ENCODE measurements at regions not wholly inside any gene's neighbourhood (a gene's known extent, or its start where the extent isn't known, plus 50 kb on each side); places are given as distances from the start of the nearest gene placed in this dataset.

DNA sequence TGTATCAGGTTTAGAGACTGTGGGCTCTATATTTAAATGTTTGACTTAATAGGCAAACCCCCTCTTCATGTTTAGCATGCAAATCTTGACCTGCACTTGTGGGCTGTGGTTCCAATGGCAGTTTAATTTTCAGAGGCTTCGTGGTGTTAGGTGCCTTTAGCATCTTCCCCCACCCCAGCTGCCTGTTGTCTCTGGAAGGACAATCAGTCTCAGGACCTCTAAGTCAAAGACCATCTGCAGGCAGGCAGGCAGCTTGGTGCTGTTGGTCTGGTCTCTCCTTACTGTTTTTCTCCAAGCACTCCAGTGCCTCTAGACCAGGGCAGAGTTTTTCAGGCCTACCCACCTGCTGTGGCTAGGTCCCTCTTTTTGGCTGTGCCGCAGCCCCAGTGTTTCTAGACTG, 990.4 kb downstream of the CDH11 start:
- no peak for FAIRE-seq
- H3K4me3 ChIP-seq: no peak overlapping the region
- TF ChIP-seq, protein P1, sequence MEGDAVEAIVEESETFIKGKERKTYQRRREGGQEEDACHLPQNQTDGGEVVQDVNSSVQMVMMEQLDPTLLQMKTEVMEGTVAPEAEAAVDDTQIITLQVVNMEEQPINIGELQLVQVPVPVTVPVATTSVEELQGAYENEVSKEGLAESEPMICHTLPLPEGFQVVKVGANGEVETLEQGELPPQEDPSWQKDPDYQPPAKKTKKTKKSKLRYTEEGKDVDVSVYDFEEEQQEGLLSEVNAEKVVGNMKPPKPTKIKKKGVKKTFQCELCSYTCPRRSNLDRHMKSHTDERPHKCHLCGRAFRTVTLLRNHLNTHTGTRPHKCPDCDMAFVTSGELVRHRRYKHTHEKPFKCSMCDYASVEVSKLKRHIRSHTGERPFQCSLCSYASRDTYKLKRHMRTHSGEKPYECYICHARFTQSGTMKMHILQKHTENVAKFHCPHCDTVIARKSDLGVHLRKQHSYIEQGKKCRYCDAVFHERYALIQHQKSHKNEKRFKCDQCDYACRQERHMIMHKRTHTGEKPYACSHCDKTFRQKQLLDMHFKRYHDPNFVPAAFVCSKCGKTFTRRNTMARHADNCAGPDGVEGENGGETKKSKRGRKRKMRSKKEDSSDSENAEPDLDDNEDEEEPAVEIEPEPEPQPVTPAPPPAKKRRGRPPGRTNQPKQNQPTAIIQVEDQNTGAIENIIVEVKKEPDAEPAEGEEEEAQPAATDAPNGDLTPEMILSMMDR (IDR thresholded peaks at IDR 0.05): no peak
- H3K36me3 ChIP-seq: no peaks in the 10 kb centered on the region
- 83 to 89% methylated on average over 2 of the region's 2 CpGs for WGBS, 2 donors
- no peak for DNase-seq
- ATAC-seq: no peak
- no peak overlapping the region for H3K27ac ChIP-seq
- H3K9me3 ChIP-seq: no peaks in the 10 kb centered on the region
- intact Hi-C loops (cut with DNase I): no loop called here
- H3K4me1 ChIP-seq: no peaks in the 10 kb centered on the region
- no peaks in the 10 kb centered on the region for H3K27me3 ChIP-seq

DNA sequence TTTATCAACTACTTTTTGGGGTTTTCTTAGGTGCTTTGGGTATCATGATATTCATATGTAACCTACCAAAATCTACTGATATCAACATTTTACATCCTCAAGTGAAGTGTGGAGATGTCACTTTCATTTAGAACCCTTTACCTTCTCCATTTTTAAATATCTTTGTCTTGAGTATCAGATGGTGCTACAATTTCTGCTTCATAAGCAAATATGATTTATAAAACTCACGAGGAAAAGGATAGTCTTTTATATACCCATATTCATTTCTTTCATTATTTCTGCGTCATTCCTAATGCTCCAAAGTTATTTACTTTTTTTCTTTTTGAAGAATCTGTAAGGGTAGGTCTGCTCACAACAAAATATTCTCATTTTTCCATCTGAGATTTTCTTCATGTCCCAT, 991.7 kb downstream of the CDH11 start:
- Histone ChIP-seq H3K27ac (no peak overlapping the region), H3K9me3 (no peaks in the 10 kb centered on the region), H3K36me3 (no peaks in the 10 kb centered on the region), H3K4me3 (no peak overlapping the region), H3K27me3 (no peaks in the 10 kb centered on the region), H3K4me1 (no peaks in the 10 kb centered on the region)
- TF ChIP-seq, protein P1 (IDR thresholded peaks at IDR 0.05): no peak
- no peak for ATAC-seq
- DNase-seq: no peak
- no peak for FAIRE-seq
- intact Hi-C loops (cut with DNase I): no loop called here
- 84 to 85% methylated on average over 2 of the region's 2 CpGs for WGBS, 2 donors

DNA sequence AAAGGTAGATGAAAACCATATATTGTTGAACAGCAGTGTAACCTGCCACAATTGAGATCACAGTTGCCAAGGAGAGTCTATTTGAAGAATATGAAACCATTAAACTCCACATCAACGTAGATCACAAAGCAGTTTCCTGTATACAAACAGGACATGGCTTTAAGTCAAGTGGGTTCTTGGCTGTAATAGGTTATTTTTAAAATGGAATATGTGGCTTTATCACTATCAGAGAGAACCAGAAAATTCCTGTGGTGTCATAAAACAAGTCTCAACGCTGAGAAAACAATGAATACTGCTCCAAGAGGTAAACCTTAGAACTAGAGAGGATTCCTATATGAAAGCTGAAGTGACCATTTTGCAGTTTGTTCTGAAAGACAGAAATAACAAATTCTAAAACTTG, 999.7 kb downstream of the CDH11 start:
- intact Hi-C loops (cut with DNase I): no loop called here

DNA sequence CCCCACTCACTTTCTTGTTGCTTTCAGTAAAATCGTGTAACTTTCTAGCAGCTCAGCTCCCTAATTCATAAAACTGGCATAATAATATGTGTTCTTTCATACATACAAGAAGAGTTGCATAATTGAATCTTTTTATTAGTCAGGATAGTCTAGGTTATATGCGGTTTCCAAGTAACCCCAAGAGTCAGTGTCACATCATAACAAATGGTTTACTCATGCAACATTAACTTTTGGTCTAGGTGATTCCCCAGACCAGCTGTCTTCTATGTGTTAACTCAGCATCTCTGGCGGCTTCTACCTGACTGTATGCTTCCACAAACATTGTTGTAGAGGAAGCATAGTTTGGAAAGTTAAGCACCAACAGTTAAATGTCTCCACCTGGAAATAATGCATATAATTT, 1000.4 kb downstream of the CDH11 start:
- 54 to 66% methylated on average over 3 of the region's 3 CpGs for WGBS, 2 donors
- DNase-seq: no peak
- no peak for FAIRE-seq
- Histone ChIP-seq H3K27me3 (no peaks in the 10 kb centered on the region), H3K9me3 (no peaks in the 10 kb centered on the region), H3K4me3 (no peak overlapping the region), H3K36me3 (no peaks in the 10 kb centered on the region), H3K4me1 (no peaks in the 10 kb centered on the region), H3K27ac (no peak overlapping the region)
- peak in 2 of 4 donors; percentile 53 to 77 for ATAC-seq
- TF ChIP-seq, protein P1 (IDR thresholded peaks at IDR 0.05): no peak
- intact Hi-C loops (cut with DNase I): no loop called here

More for the DNA sequence above, 999.7 kb downstream of the CDH11 start:
- Histone ChIP-seq H3K36me3 (no peaks in the 10 kb centered on the region), H3K9me3 (no peaks in the 10 kb centered on the region), H3K4me3 (no peak overlapping the region), H3K27ac (no peak overlapping the region), H3K27me3 (no peaks in the 10 kb centered on the region), H3K4me1 (no peaks in the 10 kb centered on the region)
- no peak for ATAC-seq
- TF ChIP-seq, protein P1 (IDR thresholded peaks at IDR 0.05): no peak
- 36 to 40% methylated on average over 2 of the region's 2 CpGs for WGBS, 2 donors
- no peak for DNase-seq
- FAIRE-seq: no peak

- no peaks in the 10 kb centered on the region for H3K36me3 ChIP-seq
- H3K27me3 ChIP-seq: peaks cover 0 to 3% (median 0%) of the 10 kb centered on the region in 4 donors
- intact Hi-C loops (cut with DNase I): no loop called here
- no peak for DNase-seq
- H3K4me1 ChIP-seq: no peaks in the 10 kb centered on the region
- FAIRE-seq: no peak
- H3K9me3 ChIP-seq: no peaks in the 10 kb centered on the region
- H3K4me3 ChIP-seq: no peak overlapping the region
- H3K27ac ChIP-seq: no peak overlapping the region
- WGBS, 2 donors: 17 to 21% methylated on average over 1 of the region's 1 CpG
- TF ChIP-seq, protein P1 (IDR thresholded peaks at IDR 0.05): no peak
- ATAC-seq: no peak
Observed at GRCh38 chr16:64116151-64116550, 1005.7 kb downstream of the CDH11 start.

All from pancreas (tissue), 10 donors.